Hematopoietic multipotent progenitor cell treated with erythropoietin and hydrocortisone succinate and interleukin-3 and kit ligand, for 4 days (in vitro differentiated cells): ENCODE measurements at regions not wholly inside any gene's neighbourhood (a gene's known extent, or its start where the extent isn't known, plus 50 kb on each side); places are given as distances from the start of the nearest gene placed in this dataset.

Experiments
- DNase-seq: peaks from one replicate; pipeline ENCODE4 v3.0.0-alpha.2; 2015

DNA sequence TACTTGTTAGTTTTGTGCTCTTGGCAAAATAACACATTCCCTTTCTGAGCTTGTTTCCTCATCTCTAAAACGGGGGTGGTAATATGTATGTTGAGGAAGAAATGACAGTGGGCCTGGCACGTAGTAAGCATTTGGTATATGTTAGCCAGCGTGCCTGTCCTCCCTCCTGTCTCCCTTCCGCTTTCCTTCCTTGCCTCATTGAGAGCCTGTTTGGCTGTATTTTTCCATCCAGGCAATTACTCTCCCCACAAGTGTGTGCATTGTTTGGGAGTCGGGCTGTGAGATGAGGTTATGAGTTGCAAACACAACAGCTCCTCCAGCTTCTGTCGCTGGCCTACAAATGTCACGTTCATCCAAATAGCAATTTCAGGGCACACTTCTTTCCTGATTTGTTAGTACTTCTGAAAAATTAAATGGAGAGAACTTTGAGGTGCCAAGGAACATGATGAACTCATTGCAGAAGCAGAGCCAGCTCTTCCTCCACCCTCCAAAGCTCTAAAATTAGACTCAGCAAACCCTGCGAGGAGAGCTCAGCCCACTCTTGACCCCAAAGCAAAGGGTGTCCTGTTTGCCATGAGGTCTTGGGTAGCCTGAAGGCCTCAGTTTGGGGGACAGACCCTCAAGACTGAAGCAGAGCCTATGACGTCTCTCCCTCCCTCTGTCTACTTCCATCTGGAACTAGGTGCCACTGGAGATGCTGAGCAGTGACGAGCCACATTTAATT is 50.7 kb upstream of the TOX2 start:
- no peak for DNase-seq

DNA sequence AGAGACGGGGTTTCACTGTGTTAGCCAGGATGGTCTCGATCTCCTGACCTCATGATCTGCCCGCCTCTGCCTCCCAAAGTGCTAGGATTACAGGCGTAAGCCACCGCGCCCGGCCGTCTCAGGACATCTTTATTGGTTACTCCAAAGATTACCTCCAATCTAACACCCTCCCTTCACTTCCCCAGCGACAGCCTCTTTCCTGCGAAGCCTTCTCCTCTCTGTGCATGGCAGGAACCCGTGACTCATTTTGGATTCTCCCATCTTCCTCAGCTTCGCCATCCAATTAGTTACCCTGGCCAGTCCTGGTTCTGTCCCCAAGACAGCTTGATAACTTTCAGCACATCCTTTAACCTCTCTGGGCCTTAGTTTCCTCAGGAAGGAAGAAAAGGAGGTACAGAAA is 51.3 kb upstream of the TOX2 start:
- no peak for DNase-seq

DNA sequence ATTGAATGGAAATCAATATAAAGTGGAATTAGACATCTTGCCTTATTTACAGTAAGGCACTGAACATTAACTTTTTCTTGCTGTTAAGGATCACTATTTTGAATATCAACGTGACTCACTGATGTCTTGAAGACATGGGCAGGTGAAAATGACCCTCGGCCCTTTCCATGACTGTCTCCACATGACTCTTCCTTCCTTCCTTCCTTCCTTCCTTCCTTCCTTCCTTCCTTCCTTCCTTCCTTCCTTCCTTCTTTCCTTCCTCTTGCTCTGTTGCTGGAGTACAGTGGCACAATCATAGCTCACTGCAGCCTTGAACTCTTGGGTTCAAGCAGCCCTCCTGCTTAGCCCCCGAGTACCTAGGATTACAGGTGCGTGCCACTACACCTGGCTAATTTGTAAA is 52.2 kb upstream of the TOX2 start:
- DNase-seq = no peak

DNA sequence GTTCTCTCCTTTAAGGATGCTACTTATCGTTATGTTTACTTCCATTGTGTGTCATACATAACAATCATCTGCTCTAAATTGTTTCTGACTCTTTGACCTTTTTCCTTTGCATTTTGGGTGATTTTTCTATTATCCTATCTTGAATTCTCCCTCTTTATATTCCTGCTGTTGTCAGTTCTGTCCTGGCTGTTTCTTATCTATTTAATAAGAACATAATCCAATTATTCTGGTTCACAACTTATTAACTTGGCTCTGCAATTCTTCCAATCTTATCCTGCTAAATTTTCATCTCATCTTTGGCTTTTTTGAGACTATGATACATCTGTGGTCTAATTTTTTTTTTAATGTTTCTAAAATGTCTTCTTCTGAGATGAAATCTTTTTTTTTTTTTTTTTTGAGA is 54.7 kb upstream of the TOX2 start:
- no peak for DNase-seq

GRCh38 chr20:43857932-43858331 is 56.7 kb upstream of the TOX2 start:
- DNase-seq = no peak

- no peak for DNase-seq
These were observed 57.5 kb upstream of the TOX2 start for GRCh38 chr20:43857127-43857526.

GRCh38 chr20:43855803-43856202 is 58.8 kb upstream of the TOX2 start:
- DNase-seq = no peak

DNA sequence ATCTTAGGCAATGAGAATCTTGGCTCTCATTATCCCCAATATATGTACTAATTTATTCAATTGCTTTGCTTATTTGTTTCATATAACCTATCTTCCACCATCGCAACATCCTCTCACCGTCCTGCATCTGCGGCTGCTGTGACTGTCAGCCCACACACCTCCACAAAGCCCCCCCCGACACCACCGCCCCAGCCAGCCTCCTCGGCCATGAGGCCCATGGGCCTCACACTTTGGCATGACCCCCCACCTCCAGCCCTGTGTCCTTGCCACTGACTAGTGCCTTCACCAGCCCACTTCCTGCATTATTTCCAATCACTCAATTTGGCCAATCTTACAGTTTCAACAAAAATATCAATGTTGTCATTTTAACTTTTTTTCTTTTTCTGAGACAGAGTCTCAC is 60.7 kb upstream of the TOX2 start:
- no peak for DNase-seq

GRCh38 chr20:43853174-43853803 is 61.4 kb upstream of the TOX2 start:
- DNase-seq = no peak

GRCh38 chr20:43849496-43850186 is 65.0 kb upstream of the TOX2 start:
- no peak for DNase-seq

DNA sequence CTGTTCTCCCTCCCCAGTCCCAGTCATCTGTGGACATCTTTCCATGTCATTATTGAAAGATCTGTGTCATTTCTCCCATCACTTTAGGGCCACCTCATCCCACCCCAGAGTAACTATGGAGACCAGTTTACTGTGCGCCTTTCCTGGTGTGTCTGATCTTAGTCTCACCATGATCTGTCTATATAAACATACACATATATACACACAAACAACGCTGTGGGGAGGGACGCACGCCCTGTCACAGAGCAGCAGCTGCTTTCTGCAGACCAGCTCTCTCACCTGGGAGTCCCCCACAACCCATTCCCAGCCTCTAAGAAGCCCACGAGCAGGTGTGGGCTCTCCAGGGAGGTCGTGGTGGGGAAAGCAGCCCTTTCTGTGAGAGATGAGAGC is 68.1 kb upstream of the TOX2 start:
- DNase-seq = no peak

GRCh38 chr20:43844778-43845614 is 69.7 kb upstream of the TOX2 start:
- peak; percentile 4 for DNase-seq

- no peak for DNase-seq
These were observed 70.5 kb upstream of the TOX2 start for GRCh38 chr20:43843965-43844660.

- no peak for DNase-seq
These were observed 71.3 kb upstream of the TOX2 start for GRCh38 chr20:43843096-43843964.

- DNase-seq = no peak
These were observed 72.3 kb upstream of the TOX2 start for GRCh38 chr20:43842126-43843020.

GRCh38 chr20:43840382-43841070 is 74.1 kb upstream of the TOX2 start:
- DNase-seq = peak; percentile 53

GRCh38 chr20:43839793-43840199 is 74.9 kb upstream of the TOX2 start:
- DNase-seq = no peak

DNA sequence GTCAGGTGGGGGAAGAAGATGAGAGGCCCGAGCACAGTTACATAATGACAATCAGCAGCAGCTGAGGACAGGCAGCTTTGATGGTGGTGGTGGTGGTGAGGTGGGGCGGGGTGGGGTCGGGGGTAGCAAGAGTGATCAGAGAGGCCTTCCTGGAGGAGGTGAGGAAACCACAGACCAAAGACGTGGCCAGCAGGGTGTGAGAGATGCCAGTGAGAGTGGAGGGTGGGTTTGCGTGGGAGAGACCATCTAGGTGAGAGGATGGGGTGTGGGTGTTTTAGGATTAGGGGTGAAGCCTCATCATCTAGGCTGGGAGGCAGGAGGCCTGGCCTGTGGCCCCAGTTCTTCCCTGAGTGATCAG is 76.0 kb upstream of the TOX2 start:
- DNase-seq = no peak

DNA sequence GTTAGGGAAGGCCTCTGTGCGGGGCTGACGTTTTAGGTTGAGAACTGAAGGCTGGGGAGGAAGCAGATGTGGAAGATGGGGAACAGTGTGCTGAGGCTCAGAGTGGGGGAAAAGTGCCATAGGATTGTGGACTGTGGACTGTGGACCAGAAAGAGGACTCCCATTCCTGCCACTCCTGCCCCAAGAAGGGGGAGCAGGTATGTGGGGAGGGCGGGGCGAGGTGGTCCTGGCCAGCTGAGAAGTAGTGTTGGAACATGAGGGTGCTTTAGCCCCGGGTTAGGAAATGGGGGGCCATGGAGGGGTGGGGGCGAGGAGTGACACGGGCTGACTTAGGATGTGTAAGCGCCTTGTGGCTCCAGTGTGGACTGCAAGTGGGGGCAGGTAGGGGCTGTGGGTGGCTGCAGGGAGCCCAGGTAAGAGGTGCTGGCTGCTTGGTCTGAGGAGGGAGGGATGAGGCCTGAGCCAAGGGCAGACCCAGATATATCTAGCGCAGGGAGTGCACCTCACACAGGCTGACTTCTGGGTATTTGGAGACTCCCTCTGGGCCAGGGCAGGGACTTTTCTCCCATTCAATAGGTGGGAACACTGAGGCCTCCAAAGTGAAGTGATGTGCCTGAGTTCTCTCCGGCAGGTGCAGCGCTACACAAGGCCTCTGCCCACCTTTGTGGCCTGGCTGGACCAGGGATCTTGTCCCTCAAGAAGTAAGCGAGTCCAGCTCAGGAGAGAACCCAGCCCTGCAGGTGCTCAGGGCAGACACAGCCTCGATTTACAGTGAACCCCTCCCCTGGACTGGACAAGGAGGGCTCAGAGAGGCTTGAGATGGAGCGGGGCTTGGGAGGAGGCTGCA is 76.6 kb upstream of the TOX2 start:
- DNase-seq = no peak
